Caco-2 (cell line): ENCODE measurements at regions not wholly inside any gene's neighbourhood (a gene's known extent, or its start where the extent isn't known, plus 50 kb on each side); places are given as distances from the start of the nearest gene placed in this dataset.

Experiments used
- BruUV-seq: library from RNA; stranded (reverse); fragments of 400-500 nt; replicated peaks from 2 replicates; lab custom pipeline; 2021; lab: Mats Ljungman, UMichigan
- CTCF ChIA-PET: fragments of 300-600 bp; sonication (Branson Sonifier 250); formaldehyde crosslinking; loops from one replicate; lab custom pipeline; 2022; ENCODE audit warnings: antibody characterized with exemption; lab: Charles Lee
- POLR2A ChIA-PET: fragments of 300-600 bp; sonication (Branson Sonifier 250); formaldehyde crosslinking; loops from one replicate; lab custom pipeline; 2022; ENCODE audit warnings: antibody characterized with exemption; lab: Charles Lee
- DNase-seq, 2 experiments: peaks; one replicate each; pipeline versions ENCODE4 v3.0.0 to v3.0.0-alpha.2; 2020 to 2022
- H3K27me3 ChIP-seq: replicated peaks from 2 replicates; pipeline ENCODE4 v1.6.0; 2011; ENCODE audit warnings: low read length; ENCODE audit not compliant: control insufficient read depth, insufficient read depth
- H3K36me3 ChIP-seq: 2 replicates; pipeline ENCODE4 v1.5.1; 2011; ENCODE audit warnings: low read length; ENCODE audit not compliant: control insufficient read depth, insufficient read depth
- H3K4me1 ChIP-seq: fragments of 250-450 bp; sonication (Bioruptor Pico); 2 replicates; pipeline ENCODE4 v1.5.1; 2020; ENCODE audit warnings: mild to moderate bottlenecking
- H3K4me3 ChIP-seq: 2 replicates; pipeline ENCODE4 v1.5.1; 2011; ENCODE audit warnings: low read depth, mild to moderate bottlenecking, control low read depth, low read length
- H3K9me3 ChIP-seq: fragments of 250-450 bp; sonication (Bioruptor Pico); 2 replicates; pipeline ENCODE4 v1.5.1; 2020; ENCODE audit warnings: mild to moderate bottlenecking, moderate library complexity
- H3K27ac Mint-ChIP-seq: one replicate; pipeline ENCODE4 v1.8.0; 2022; ENCODE audit warnings: mixed read lengths; ENCODE audit not compliant: unreplicated experiment
- H3K27me3 Mint-ChIP-seq: one replicate; pipeline ENCODE4 v1.8.0; 2022; ENCODE audit warnings: mixed read lengths; ENCODE audit not compliant: insufficient read depth, unreplicated experiment
- H3K36me3 Mint-ChIP-seq: one replicate; pipeline ENCODE4 v1.8.0; 2022; ENCODE audit warnings: mild to moderate bottlenecking, mixed read lengths; ENCODE audit not compliant: insufficient read depth, unreplicated experiment
- H3K4me1 Mint-ChIP-seq: one replicate; pipeline ENCODE4 v1.8.0; 2022; ENCODE audit warnings: low read depth, mixed read lengths; ENCODE audit not compliant: unreplicated experiment
- H3K4me3 Mint-ChIP-seq: one replicate; pipeline ENCODE4 v1.8.0; 2022; ENCODE audit warnings: mild to moderate bottlenecking, moderate library complexity, mixed read lengths; ENCODE audit not compliant: unreplicated experiment
- H3K9me3 Mint-ChIP-seq: one replicate; pipeline ENCODE4 v1.8.0; 2022; ENCODE audit warnings: mixed read lengths; ENCODE audit not compliant: unreplicated experiment
- CTCF ChIP-seq, 2 experiments: fragments of 200-600 bp in 1 of 2; IDR thresholded peaks; 1 replicate in 1 of 2; 2 replicates in 1 of 2; pipeline versions ENCODE4 v1.5.1 to v1.8.0; 2011 to 2022; ENCODE audit warnings: antibody characterized with exemption in 1 of 2, control low read depth in 1 of 2, inconsistent platforms in 1 of 2, low read depth in 1 of 2, low read length in 1 of 2, mild to moderate bottlenecking in 1 of 2, moderate library complexity in 1 of 2; ENCODE audit not compliant: insufficient read depth in 1 of 2, severe bottlenecking in 1 of 2, unreplicated experiment in 1 of 2
- intact Hi-C: fragments of 100-400 bp; cut with micrococcal nuclease; formaldehyde crosslinking; loops from one replicate; pipeline ENCODE4 v1.10.0; 2022; ENCODE audit not compliant: unreplicated experiment

GRCh38 chr4:66433706-66434105, 763.4 kb upstream of the EPHA5 start:
- H3K4me1 ChIP-seq: no peaks in the 10 kb centered on the region
- no peaks in the 10 kb centered on the region for H3K36me3 ChIP-seq
- H3K4me3 ChIP-seq: no peak overlapping the region
- H3K27ac Mint-ChIP-seq: no peak overlapping the region
- H3K9me3 Mint-ChIP-seq: no peaks in the 10 kb centered on the region
- CTCF ChIA-PET: no interaction called here
- POLR2A ChIA-PET: no interaction called here
- no peaks in the 10 kb centered on the region for H3K9me3 ChIP-seq
- H3K4me3 Mint-ChIP-seq: no peak overlapping the region
- no peak for DNase-seq
- H3K27me3 Mint-ChIP-seq: no peaks in the 10 kb centered on the region
- no peaks in the 10 kb centered on the region for H3K36me3 Mint-ChIP-seq
- H3K4me1 Mint-ChIP-seq: no peaks in the 10 kb centered on the region
- no peaks in the 10 kb centered on the region for H3K27me3 ChIP-seq
- intact Hi-C loops: no loop called here
- TF ChIP-seq CTCF (IDR thresholded peaks at IDR 0.05; ENCODE audit: insufficient read depth in 1 of 2, low read depth in 1 of 2, low read length in 1 of 2, severe bottlenecking in 1 of 2, unreplicated experiment in 1 of 2): no peak
- no TSS peak for BruUV-seq

- H3K27me3 ChIP-seq: no peaks in the 10 kb centered on the region
- H3K27me3 Mint-ChIP-seq: no peaks in the 10 kb centered on the region
- no peak overlapping the region for H3K27ac Mint-ChIP-seq
- H3K36me3 Mint-ChIP-seq: no peaks in the 10 kb centered on the region
- no peak overlapping the region for H3K4me3 Mint-ChIP-seq
- H3K4me1 Mint-ChIP-seq: no peaks in the 10 kb centered on the region
- no peak for DNase-seq
- BruUV-seq: no TSS peak
- H3K4me1 ChIP-seq: no peaks in the 10 kb centered on the region
- no peaks in the 10 kb centered on the region for H3K9me3 Mint-ChIP-seq
- no peak overlapping the region for H3K4me3 ChIP-seq
- CTCF ChIA-PET: no interaction called here
- intact Hi-C loops: no loop called here
- no peaks in the 10 kb centered on the region for H3K36me3 ChIP-seq
- TF ChIP-seq CTCF (IDR thresholded peaks at IDR 0.05; ENCODE audit: insufficient read depth in 1 of 2, low read depth in 1 of 2, low read length in 1 of 2, severe bottlenecking in 1 of 2, unreplicated experiment in 1 of 2): no peak
- no peaks in the 10 kb centered on the region for H3K9me3 ChIP-seq
- POLR2A ChIA-PET: no interaction called here
Measured at GRCh38 chr4:66430856-66431255, 760.6 kb upstream of the EPHA5 start.

- POLR2A ChIA-PET: no interaction called here
- intact Hi-C loops: no loop called here
- H3K4me3 Mint-ChIP-seq: no peak overlapping the region
Measured at GRCh38 chr4:66429276-66429675, 759.0 kb upstream of the EPHA5 start.

More at GRCh38 chr4:66429276-66429675, 759.0 kb upstream of the EPHA5 start:
- no peaks in the 10 kb centered on the region for H3K4me1 Mint-ChIP-seq
- no peak for DNase-seq
- CTCF ChIA-PET: no interaction called here
- Histone ChIP-seq H3K4me1 (no peaks in the 10 kb centered on the region), H3K4me3 (no peak overlapping the region), H3K36me3 (no peaks in the 10 kb centered on the region), H3K9me3 (no peaks in the 10 kb centered on the region), H3K27me3 (no peaks in the 10 kb centered on the region)
- no peak overlapping the region for H3K27ac Mint-ChIP-seq
- H3K27me3 Mint-ChIP-seq: no peaks in the 10 kb centered on the region
- no peaks in the 10 kb centered on the region for H3K36me3 Mint-ChIP-seq
- H3K9me3 Mint-ChIP-seq: no peaks in the 10 kb centered on the region
- no peak for TF ChIP-seq CTCF (IDR thresholded peaks at IDR 0.05; ENCODE audit: insufficient read depth in 1 of 2, low read depth in 1 of 2, low read length in 1 of 2, severe bottlenecking in 1 of 2, unreplicated experiment in 1 of 2)
- BruUV-seq: no TSS peak
